BLaER1 (cell line): ENCODE measurements at regions not wholly inside any gene's neighbourhood (a gene's known extent, or its start where the extent isn't known, plus 50 kb on each side); places are given as distances from the start of the nearest gene placed in this dataset.
"Not testable (repeated sequence)": the region's sequence is repeated elsewhere in the genome, so short reads cannot be mapped to it uniquely, and the experiment has no call there.

Experiments
- H3K27ac ChIP-seq: shearing (Covaris generic); formaldehyde crosslinking; 2 replicates; pipeline ENCODE4 v1.8.1; 2022
- H3K27me3 ChIP-seq: shearing (Covaris generic); formaldehyde crosslinking; 2 replicates; pipeline ENCODE4 v1.8.1; 2022
- H3K36me3 ChIP-seq: shearing (Covaris generic); formaldehyde crosslinking; 2 replicates; pipeline ENCODE4 v1.8.1; 2022
- H3K4me1 ChIP-seq: shearing (Covaris generic); formaldehyde crosslinking; 2 replicates; pipeline ENCODE4 v1.8.1; 2022
- H3K4me2 ChIP-seq: shearing (Covaris generic); formaldehyde crosslinking; 2 replicates; pipeline ENCODE4 v1.8.1; 2022
- H3K4me3 ChIP-seq: shearing (Covaris generic); formaldehyde crosslinking; 2 replicates; pipeline ENCODE4 v1.8.1; 2022
- H3K9ac ChIP-seq: shearing (Covaris generic); formaldehyde crosslinking; 2 replicates; pipeline ENCODE4 v1.8.1; 2022
- H3K9me3 ChIP-seq: shearing (Covaris generic); formaldehyde crosslinking; 2 replicates; pipeline ENCODE4 v1.8.1; 2022
- H4K20me1 ChIP-seq: shearing (Covaris generic); formaldehyde crosslinking; 2 replicates; pipeline ENCODE4 v1.8.1; 2022
- Cebpa-rat ChIP-seq: shearing (Covaris generic); IDR thresholded peaks from 2 replicates; pipeline ENCODE4 v1.8.1; 2022

- Histone ChIP-seq H3K27ac (no peak overlapping the region), H3K27me3 (no peaks in the 10 kb centered on the region), H3K4me3 (no peak overlapping the region), H3K9me3 (no peaks in the 10 kb centered on the region), H3K36me3 (no peaks in the 10 kb centered on the region), H4K20me1 (no peaks in the 10 kb centered on the region), H3K4me1 (peaks cover 7% of the 10 kb centered on the region; the same call in 1 of the 2 replicates), H3K4me2 (peak overlapping the region; percentile 14; the same call in 1 of the 2 replicates), H3K9ac (no peak overlapping the region)
- TF ChIP-seq Cebpa-rat: no peak
These were observed 894.3 kb downstream of the DIPK2A start for GRCh38 chr3:144865948-144866347.

GRCh38 chr3:144866476-144866875 is 894.9 kb downstream of the DIPK2A start:
- H3K36me3 ChIP-seq: no peaks in the 10 kb centered on the region
- no peak for TF ChIP-seq Cebpa-rat
- no peaks in the 10 kb centered on the region for H3K9me3 ChIP-seq
- H3K27me3 ChIP-seq: no peaks in the 10 kb centered on the region
- no peak overlapping the region for H3K27ac ChIP-seq
- H3K4me2 ChIP-seq: peak overlapping the region; percentile 14; the same call in 1 of the 2 replicates
- no peaks in the 10 kb centered on the region for H4K20me1 ChIP-seq
- H3K4me3 ChIP-seq: no peak overlapping the region
- H3K4me1 ChIP-seq: peaks cover 7% of the 10 kb centered on the region; the same call in 1 of the 2 replicates
- no peak overlapping the region for H3K9ac ChIP-seq

GRCh38 chr3:144868506-144868905 is 896.9 kb downstream of the DIPK2A start:
- Histone ChIP-seq H3K9me3 (no peaks in the 10 kb centered on the region), H3K4me1 (peaks cover 7% of the 10 kb centered on the region; the same call in 1 of the 2 replicates), H3K27me3 (no peaks in the 10 kb centered on the region), H3K4me3 (no peak overlapping the region), H3K27ac (no peak overlapping the region), H3K36me3 (no peaks in the 10 kb centered on the region), H3K4me2 (no peak overlapping the region), H3K9ac (no peak overlapping the region), H4K20me1 (no peaks in the 10 kb centered on the region)
- no peak for TF ChIP-seq Cebpa-rat

- H3K27ac ChIP-seq: no peak overlapping the region
- no peaks in the 10 kb centered on the region for H3K36me3 ChIP-seq
- no peak overlapping the region for H3K4me2 ChIP-seq
- no peak for TF ChIP-seq Cebpa-rat
- no peak overlapping the region for H3K9ac ChIP-seq
- H3K4me3 ChIP-seq: no peak overlapping the region
- no peaks in the 10 kb centered on the region for H3K9me3 ChIP-seq
- H4K20me1 ChIP-seq: no peaks in the 10 kb centered on the region
- no peaks in the 10 kb centered on the region for H3K27me3 ChIP-seq
- no peaks in the 10 kb centered on the region for H3K4me1 ChIP-seq
These were observed 901.4 kb downstream of the DIPK2A start for GRCh38 chr3:144873066-144873465.

- Histone ChIP-seq H3K27ac (no peak overlapping the region), H3K4me3 (no peak overlapping the region), H3K36me3 (no peaks in the 10 kb centered on the region), H3K4me2 (no peak overlapping the region), H3K4me1 (no peaks in the 10 kb centered on the region), H4K20me1 (no peaks in the 10 kb centered on the region), H3K27me3 (no peaks in the 10 kb centered on the region), H3K9ac (no peak overlapping the region), H3K9me3 (no peaks in the 10 kb centered on the region)
- no peak for TF ChIP-seq Cebpa-rat
These were observed 903.6 kb downstream of the DIPK2A start for GRCh38 chr3:144875211-144875610.

GRCh38 chr3:144877356-144877755 is 905.7 kb downstream of the DIPK2A start:
- Histone ChIP-seq H3K27me3 (no peaks in the 10 kb centered on the region), H3K4me1 (no peaks in the 10 kb centered on the region), H3K4me2 (no peak overlapping the region), H3K9ac (no peak overlapping the region), H3K36me3 (no peaks in the 10 kb centered on the region), H3K4me3 (no peak overlapping the region), H3K9me3 (no peaks in the 10 kb centered on the region), H3K27ac (no peak overlapping the region), H4K20me1 (no peaks in the 10 kb centered on the region)
- no peak for TF ChIP-seq Cebpa-rat

GRCh38 chr3:144879701-144880100 is 908.1 kb downstream of the DIPK2A start:
- TF ChIP-seq Cebpa-rat: no peak
- Histone ChIP-seq H3K27me3 (no peaks in the 10 kb centered on the region), H3K4me3 (no peak overlapping the region), H3K36me3 (no peaks in the 10 kb centered on the region), H3K9ac (no peak overlapping the region), H4K20me1 (no peaks in the 10 kb centered on the region), H3K27ac (no peak overlapping the region), H3K9me3 (no peaks in the 10 kb centered on the region), H3K4me2 (no peak overlapping the region), H3K4me1 (no peaks in the 10 kb centered on the region)

GRCh38 chr3:144893980-144894379 is 922.4 kb downstream of the DIPK2A start:
- no peaks in the 10 kb centered on the region for H4K20me1 ChIP-seq
- H3K9me3 ChIP-seq: no peaks in the 10 kb centered on the region
- H3K27me3 ChIP-seq: no peaks in the 10 kb centered on the region
- no peak overlapping the region for H3K9ac ChIP-seq
- H3K4me3 ChIP-seq: no peak overlapping the region
- H3K4me1 ChIP-seq: no peaks in the 10 kb centered on the region
- H3K36me3 ChIP-seq: no peaks in the 10 kb centered on the region
- no peak for TF ChIP-seq Cebpa-rat
- no peak overlapping the region for H3K4me2 ChIP-seq
- no peak overlapping the region for H3K27ac ChIP-seq

- no peak overlapping the region for H3K27ac ChIP-seq
- H3K4me2 ChIP-seq: no peak overlapping the region
- no peak for TF ChIP-seq Cebpa-rat
- no peaks in the 10 kb centered on the region for H3K27me3 ChIP-seq
- H3K9ac ChIP-seq: no peak overlapping the region
- H3K36me3 ChIP-seq: no peaks in the 10 kb centered on the region
- no peaks in the 10 kb centered on the region for H3K9me3 ChIP-seq
- H3K4me3 ChIP-seq: no peak overlapping the region
- H4K20me1 ChIP-seq: no peaks in the 10 kb centered on the region
- H3K4me1 ChIP-seq: no peaks in the 10 kb centered on the region
These were observed 923.0 kb downstream of the DIPK2A start for GRCh38 chr3:144894576-144894975.

- no peak for TF ChIP-seq Cebpa-rat
- no peaks in the 10 kb centered on the region for H4K20me1 ChIP-seq
- H3K4me1 ChIP-seq: no peaks in the 10 kb centered on the region
- H3K27ac ChIP-seq: no peak overlapping the region
- H3K9ac ChIP-seq: no peak overlapping the region
- H3K9me3 ChIP-seq: peaks cover 18% of the 10 kb centered on the region
- H3K27me3 ChIP-seq: no peaks in the 10 kb centered on the region
- no peak overlapping the region for H3K4me3 ChIP-seq
- no peak overlapping the region for H3K4me2 ChIP-seq
- H3K36me3 ChIP-seq: no peaks in the 10 kb centered on the region
These were observed 928.7 kb downstream of the DIPK2A start for GRCh38 chr3:144900366-144900765.

GRCh38 chr3:144907581-144907980 is 936.0 kb downstream of the DIPK2A start:
- H4K20me1 ChIP-seq, H3K36me3 ChIP-seq: not testable (repeated sequence)

More at GRCh38 chr3:144907581-144907980, 936.0 kb downstream of the DIPK2A start:
- not testable (repeated sequence) for H3K4me2 ChIP-seq, H3K27me3 ChIP-seq, H3K27ac ChIP-seq, H3K4me3 ChIP-seq, H3K4me1 ChIP-seq, H3K9ac ChIP-seq
- peaks cover 30% of the 10 kb centered on the region for H3K9me3 ChIP-seq
